GM18858 (cell line): ENCODE measurements at regions not wholly inside any gene's neighbourhood (a gene's known extent, or its start where the extent isn't known, plus 50 kb on each side); places are given as distances from the start of the nearest gene placed in this dataset.

ENCODE experiments used
- ATAC-seq: cut with Tn5 transposase; IDR thresholded peaks from one replicate; pipeline ENCODE4 v1.9.1; 2021; ENCODE audit not compliant: unreplicated experiment

DNA sequence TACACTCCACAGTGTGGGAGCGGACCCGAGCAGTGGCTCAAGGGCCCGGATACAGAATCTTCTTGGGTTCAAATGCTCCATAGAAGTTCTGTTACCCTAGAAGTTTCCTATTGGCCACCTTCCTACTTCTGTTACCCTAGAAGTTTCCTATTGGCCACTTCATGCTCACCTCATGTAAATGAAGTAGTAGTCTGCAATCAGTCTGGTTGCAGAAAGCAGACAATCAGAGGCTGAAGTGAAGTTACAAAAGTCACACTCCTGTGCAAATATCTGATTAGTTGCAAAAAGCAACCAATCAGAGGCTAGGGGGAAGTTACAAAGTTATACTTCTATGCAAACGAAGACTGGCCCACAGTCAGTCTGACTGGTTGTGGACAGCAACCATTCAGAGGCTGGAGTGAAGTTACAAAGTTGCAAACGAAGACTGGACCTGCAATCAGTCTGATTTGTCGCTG, 77.8 kb upstream of the CPNE8 start:
- ATAC-seq: no peak

- ATAC-seq: no peak
Observed at GRCh38 chr12:38977132-38977531, 71.7 kb upstream of the CPNE8 start.

- ATAC-seq: no peak
Observed at GRCh38 chr12:38969706-38970105, 64.3 kb upstream of the CPNE8 start.

GRCh38 chr12:38961683-38962082, 56.3 kb upstream of the CPNE8 start:
- ATAC-seq: no peak

GRCh38 chr12:38961012-38961411, 55.6 kb upstream of the CPNE8 start:
- no peak for ATAC-seq

DNA sequence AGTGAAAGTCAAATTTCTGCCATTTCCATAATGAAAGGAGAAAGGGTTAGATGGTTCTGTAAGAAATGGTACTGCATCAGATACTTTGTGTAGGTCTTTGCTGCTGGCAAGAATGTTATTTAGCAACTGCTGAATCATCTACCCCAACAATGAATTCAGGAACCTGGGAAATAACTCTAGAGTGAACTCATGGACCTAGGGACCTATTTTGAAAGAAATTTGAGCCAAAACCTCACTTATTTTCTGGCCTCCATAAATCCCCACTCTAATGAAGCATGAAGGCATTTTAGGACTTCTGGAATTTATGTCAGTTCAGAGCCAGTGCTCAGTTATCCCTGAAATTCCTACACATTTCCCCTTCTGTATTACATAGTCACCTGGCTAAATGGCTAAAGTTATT, 50.9 kb upstream of the CPNE8 start:
- ATAC-seq: no peak
